ENCODE measurements at regions not wholly inside any gene's neighbourhood (a gene's known extent, or its start where the extent isn't known, plus 50 kb on each side); places are given as distances from the start of the nearest gene placed in this dataset.
A peak's percentile ranks its signal among the peaks of the same experiment; 100 is the strongest.

DNA sequence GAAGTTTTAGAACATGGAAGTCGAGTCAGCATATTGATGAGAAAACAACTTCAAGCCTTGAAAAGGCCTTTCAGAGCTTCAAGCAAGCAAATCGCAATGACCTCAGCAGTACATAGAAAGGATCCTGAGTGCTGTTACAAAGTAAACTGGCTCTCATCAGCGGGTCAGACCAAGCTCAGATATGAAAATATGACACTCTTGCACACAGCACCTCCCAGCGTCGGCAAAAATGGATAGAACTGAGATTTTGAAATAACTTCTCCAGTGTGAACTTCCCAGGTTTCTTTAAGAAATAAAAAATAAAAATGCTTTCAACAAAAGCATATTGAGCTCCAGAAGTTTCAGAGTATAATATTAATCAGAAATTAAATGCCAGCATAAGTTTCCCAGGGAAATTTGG lies 296.9 kb downstream of the FBXO15 start:
- no peaks in the 10 kb centered on the region for H3K9me3 Mint-ChIP-seq
- TF ChIP-seq, protein P1, sequence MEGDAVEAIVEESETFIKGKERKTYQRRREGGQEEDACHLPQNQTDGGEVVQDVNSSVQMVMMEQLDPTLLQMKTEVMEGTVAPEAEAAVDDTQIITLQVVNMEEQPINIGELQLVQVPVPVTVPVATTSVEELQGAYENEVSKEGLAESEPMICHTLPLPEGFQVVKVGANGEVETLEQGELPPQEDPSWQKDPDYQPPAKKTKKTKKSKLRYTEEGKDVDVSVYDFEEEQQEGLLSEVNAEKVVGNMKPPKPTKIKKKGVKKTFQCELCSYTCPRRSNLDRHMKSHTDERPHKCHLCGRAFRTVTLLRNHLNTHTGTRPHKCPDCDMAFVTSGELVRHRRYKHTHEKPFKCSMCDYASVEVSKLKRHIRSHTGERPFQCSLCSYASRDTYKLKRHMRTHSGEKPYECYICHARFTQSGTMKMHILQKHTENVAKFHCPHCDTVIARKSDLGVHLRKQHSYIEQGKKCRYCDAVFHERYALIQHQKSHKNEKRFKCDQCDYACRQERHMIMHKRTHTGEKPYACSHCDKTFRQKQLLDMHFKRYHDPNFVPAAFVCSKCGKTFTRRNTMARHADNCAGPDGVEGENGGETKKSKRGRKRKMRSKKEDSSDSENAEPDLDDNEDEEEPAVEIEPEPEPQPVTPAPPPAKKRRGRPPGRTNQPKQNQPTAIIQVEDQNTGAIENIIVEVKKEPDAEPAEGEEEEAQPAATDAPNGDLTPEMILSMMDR (IDR thresholded peaks at IDR 0.05): no peak
- peaks cover 22% of the 10 kb centered on the region for H3K4me1 Mint-ChIP-seq (ENCODE audit: low read depth)
- H3K4me3 Mint-ChIP-seq: no peak overlapping the region
- no peak overlapping the region for H3K27ac Mint-ChIP-seq
- DNase-seq: no peak
- no peaks in the 10 kb centered on the region for H3K36me3 Mint-ChIP-seq (ENCODE audit: low read depth)
- no peaks in the 10 kb centered on the region; the same call in 1 of the 2 replicates for H3K27me3 Mint-ChIP-seq (ENCODE audit: insufficient read depth)

DNA sequence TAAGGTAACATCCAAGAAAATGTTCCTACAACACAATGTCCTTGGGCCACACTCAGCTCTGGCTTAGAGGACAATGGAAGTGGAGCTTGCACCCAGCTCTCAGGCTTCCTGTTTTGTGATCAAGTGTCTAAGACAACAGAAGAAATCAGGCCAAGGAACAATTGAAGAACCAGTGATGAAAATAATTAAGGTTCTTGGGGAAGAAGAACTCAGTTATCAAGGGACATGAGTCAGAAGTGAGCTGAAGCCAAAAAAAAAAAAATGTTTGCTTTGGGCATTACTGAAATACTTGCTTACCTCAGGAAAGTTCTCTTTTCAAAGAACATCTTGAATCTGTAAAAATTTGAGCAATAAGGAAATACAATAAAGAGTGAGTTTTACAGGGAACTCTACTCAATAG lies 299.0 kb downstream of the FBXO15 start:
- Mint-ChIP-seq H3K4me3 (no peak overlapping the region), H3K4me1 (ENCODE audit: low read depth) (peaks cover 22% of the 10 kb centered on the region), H3K27ac (peak overlapping the region; percentile 47), H3K36me3 (ENCODE audit: low read depth) (no peaks in the 10 kb centered on the region), H3K9me3 (no peaks in the 10 kb centered on the region), H3K27me3 (ENCODE audit: insufficient read depth) (peaks cover 1% of the 10 kb centered on the region; the same call in 1 of the 2 replicates)
- DNase-seq: peak; percentile 61
- TF ChIP-seq, protein P1 (IDR thresholded peaks at IDR 0.05): no peak

DNA sequence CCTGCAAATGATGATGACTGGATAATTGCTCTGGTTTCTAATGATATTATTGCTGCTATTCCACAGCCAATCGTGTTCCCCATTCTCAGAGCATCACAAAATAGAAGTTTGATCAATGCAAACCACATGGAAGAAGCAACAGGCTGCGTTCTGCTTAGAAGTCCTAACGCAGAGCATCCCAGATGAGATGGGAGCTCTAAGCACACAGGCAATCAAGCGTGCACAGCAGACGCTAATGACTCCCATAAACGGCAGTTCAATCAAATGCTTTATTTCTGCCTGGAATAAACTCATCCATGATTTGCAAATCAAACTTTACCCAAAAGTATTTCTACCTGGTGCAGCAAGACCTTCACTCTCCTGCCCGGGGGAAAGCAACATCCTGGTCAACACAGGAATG lies 304.2 kb downstream of the FBXO15 start:
- no peak for DNase-seq
- peaks cover 22% of the 10 kb centered on the region for H3K4me1 Mint-ChIP-seq (ENCODE audit: low read depth)
- TF ChIP-seq, protein P1 (IDR thresholded peaks at IDR 0.05): no peak
- H3K4me3 Mint-ChIP-seq: no peak overlapping the region
- peaks cover 1% of the 10 kb centered on the region; the same call in 1 of the 2 replicates for H3K27me3 Mint-ChIP-seq (ENCODE audit: insufficient read depth)
- H3K27ac Mint-ChIP-seq: no peak overlapping the region
- H3K9me3 Mint-ChIP-seq: no peaks in the 10 kb centered on the region
- no peaks in the 10 kb centered on the region for H3K36me3 Mint-ChIP-seq (ENCODE audit: low read depth)

DNA sequence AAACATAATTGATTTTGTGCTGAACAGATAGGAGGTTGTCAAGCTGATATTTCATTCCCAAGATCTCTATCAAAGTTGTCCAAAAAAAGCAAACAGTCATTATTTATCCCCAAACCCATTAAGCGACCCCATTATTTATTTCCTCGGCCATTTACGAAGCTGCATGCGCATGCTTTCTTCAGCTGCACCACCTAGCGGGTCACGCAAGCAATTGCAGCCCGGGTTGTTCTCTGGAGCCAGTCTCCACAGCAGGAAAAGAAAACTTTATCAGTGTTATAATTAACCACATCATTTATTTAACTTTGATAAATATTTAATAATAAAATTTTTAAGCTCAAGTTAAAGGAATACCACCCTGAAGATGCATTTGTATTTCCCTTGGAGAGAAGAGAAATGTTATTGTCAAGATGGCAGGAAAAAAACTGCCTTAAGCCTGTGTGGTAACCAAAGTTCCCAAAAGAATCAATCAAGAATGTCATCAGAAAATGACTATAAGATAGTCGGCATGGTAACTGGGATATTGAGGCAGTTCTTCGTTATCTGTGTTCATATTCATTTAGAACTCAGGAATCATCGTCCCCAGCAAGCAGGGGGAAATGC lies 304.7 kb downstream of the FBXO15 start:
- peak overlapping the region; percentile 72 for H3K27ac Mint-ChIP-seq
- peaks cover 1% of the 10 kb centered on the region; the same call in 1 of the 2 replicates for H3K27me3 Mint-ChIP-seq (ENCODE audit: insufficient read depth)
- H3K9me3 Mint-ChIP-seq: no peaks in the 10 kb centered on the region
- peak overlapping the region; percentile 86 for H3K4me3 Mint-ChIP-seq
- TF ChIP-seq, protein P1 (IDR thresholded peaks at IDR 0.05): peak; percentile 99
- H3K36me3 Mint-ChIP-seq (ENCODE audit: low read depth): no peaks in the 10 kb centered on the region
- peak; percentile 50 for DNase-seq
- peaks cover 21% of the 10 kb centered on the region for H3K4me1 Mint-ChIP-seq (ENCODE audit: low read depth)

DNA sequence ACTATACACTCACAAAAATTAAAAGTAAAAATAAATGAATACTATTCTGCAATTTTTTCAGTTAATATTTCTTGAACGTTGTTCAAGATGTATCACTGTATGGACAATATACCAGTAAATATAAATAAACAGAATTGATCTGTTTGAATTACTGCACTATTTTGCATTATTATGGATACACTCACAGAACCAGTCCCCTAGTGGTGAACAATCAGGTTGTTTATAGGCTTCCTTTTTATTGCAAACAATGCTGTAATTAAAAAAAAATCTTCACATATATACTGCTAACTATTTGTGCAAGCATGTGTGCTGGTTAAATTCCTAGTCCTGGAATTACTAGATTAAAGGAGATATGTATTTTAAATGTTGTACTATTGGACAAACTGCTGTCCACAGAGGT lies 306.0 kb downstream of the FBXO15 start:
- Mint-ChIP-seq H3K27me3 (ENCODE audit: insufficient read depth) (peaks cover 1% of the 10 kb centered on the region; the same call in 1 of the 2 replicates), H3K4me3 (no peak overlapping the region), H3K9me3 (no peaks in the 10 kb centered on the region), H3K36me3 (ENCODE audit: low read depth) (no peaks in the 10 kb centered on the region), H3K27ac (no peak overlapping the region), H3K4me1 (ENCODE audit: low read depth) (peaks cover 19% of the 10 kb centered on the region)
- DNase-seq: no peak
- TF ChIP-seq, protein P1 (IDR thresholded peaks at IDR 0.05): peak; percentile 78

Data from HFFc6 (cell line).